Embryonic facial prominence (tissue), 1 donor: ENCODE measurements at regions not wholly inside any gene's neighbourhood (a gene's known extent, or its start where the extent isn't known, plus 50 kb on each side); places are given as distances from the start of the nearest gene placed in this dataset.

Experiments used
- DNase-seq: peaks from one replicate; pipeline ENCODE4 v3.0.0-alpha.2; 2016; ENCODE audit errors: extremely low spot score

GRCh38 chr2:239715606-239716005 is 309.5 kb downstream of the NDUFA10 start:
- no peak for DNase-seq

DNA sequence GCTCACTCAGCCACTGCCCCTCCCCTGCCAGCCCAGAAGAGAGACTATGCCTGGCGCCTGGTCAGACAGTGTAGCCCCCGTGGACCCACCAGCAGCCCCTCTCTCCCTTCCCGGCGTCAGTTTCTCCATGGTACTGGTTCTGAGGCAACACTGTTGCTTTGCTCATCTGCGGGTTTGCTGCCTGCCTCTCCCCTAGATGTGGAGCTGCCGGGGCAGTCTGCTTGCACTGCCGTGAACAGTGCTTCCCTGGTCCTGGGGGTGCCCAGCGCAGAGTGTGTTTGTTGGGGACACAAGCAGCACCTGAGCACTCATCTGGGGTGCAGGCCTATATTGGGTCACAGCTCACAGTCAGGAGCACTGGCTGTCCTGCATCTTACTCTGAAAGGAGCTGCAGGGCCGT is 309.9 kb downstream of the NDUFA10 start:
- no peak for DNase-seq

DNA sequence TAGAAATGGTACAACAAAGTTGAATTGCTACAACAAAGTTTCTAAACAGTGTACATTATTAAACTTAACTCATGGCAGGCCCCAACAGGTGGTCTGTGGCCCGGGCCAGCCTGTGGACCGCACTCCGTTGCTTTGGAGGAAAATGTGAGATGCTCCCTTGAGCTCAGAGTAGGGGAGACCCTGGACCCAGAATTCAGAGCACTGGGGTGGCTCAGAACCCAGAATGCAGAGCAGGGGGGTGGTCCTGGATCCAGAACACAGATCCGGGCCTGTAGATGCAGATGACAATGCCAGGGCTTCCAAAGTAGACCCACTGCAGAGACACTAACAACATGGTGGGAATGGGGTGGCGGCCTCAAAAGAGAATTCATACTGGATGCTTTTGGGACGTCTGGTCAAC is 311.0 kb downstream of the NDUFA10 start:
- DNase-seq = no peak

GRCh38 chr2:239712755-239713154 is 311.9 kb upstream of the HDAC4 start:
- DNase-seq = no peak

DNA sequence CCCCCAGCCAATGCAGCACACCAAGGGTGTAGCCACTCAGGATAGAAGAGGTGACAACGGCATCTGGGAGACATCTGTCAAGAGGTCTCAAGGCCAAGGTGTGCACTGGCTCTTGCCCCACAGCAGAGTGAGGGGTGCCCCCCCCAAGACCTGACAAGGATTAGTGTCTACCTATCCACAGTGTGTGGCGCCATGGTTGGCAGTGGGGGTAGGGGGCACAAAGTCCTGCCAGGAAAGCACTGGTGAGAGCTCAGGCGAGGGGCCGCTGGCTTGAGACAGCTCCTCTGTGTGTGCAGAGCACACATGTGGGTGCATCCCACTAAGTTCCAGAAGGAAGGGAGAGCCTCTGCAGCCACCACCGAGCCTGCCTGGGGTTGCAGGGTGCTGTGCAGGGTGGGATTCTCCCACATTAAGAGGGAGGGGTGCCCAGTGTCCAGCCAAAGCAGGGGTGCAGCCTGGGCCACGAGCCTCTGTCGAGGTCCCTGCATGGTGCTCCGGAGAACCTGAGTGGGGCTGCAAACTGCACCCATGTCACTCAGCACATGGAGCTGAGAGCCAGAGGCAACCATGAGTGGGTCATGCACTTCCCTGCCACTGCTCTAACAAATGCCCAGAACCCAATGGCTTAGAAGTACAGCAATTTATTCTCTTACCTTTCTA is 311.2 kb upstream of the HDAC4 start:
- no peak for DNase-seq

DNA sequence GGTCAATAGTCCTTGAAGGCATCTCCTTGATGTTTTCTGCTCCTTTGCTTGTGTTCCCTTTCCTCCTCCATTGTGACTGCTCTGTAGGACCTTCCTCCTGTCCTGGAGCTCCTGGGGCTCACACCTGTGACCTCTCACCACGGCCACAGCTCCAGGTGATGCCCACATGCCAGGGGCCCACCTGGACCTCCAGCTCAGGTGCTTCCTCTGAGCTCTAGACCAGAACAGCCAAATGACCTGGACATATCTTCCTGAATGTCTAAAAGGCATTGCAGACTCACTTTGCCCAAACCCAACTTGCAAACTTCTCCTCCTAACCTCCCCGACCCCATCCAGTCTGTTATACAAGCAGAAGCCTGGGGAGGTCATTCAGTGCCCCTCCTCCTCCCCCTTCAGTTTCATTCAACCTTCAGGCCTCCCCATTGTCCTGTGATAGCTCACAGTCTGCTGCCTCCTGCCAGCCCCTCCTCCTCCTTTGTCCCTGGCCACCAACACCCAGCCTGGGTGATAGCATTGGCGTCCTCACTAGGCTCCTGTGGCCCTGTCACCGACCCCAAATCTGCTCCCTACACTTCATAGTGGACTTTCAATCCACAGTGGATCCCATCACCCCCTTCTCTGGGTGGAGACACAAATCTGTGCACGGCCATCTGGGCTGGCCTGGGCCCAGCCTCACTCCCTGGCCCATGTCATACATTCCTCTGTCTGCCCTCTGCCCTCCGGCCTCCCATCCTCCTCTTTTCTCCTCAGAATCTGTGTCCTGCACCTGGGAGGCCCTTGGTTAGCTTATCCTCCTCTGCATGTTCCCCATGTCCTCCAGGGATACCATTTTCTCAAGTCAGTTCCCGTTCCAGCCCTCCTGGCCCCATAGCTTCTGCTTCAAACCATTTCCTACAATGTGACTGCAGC is 310.4 kb upstream of the HDAC4 start:
- DNase-seq = no peak

DNA sequence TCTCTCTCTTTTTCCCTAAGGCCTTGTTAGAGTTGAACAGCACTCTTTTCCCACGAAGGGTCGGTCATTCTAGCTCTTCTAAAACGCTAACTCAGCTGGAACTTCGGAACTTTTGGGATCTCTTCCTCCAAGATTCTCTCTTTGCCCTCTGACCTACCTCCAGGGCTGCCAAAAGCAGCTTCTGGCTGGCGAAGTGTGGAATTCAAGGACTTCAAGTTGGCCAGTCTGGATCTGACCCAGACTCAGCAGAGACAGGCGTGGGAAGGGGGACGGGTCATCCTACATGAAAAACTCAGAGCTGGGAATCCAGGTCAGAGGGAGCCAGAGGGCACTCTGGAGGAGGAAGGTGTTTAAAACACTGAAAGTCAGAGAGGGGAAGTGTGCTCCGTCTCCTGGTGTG is 305.5 kb upstream of the HDAC4 start:
- no peak for DNase-seq

DNA sequence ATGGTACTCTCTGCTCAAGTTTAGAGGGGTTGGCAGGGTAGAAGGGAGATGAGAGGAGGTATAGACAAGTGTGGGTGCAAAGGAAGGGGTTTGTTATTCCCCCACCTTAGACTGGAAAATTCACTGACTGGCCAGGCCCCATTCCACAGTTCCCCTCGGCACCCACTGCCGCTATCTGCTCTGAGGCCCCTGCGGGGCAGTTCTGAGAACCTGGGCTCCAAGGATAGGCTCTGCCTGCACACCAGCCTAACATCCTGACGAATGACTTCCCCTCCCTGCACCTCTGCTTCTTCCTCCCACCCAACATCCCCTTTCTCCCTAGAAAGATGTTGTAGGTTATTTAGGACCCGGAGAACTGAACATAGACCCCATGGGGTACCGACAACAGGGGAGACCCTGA is 303.9 kb upstream of the HDAC4 start:
- no peak for DNase-seq

GRCh38 chr2:239703834-239704233 is 303.0 kb upstream of the HDAC4 start:
- no peak for DNase-seq

- no peak for DNase-seq
Measured at GRCh38 chr2:239700686-239701345, 300.0 kb upstream of the HDAC4 start.

DNA sequence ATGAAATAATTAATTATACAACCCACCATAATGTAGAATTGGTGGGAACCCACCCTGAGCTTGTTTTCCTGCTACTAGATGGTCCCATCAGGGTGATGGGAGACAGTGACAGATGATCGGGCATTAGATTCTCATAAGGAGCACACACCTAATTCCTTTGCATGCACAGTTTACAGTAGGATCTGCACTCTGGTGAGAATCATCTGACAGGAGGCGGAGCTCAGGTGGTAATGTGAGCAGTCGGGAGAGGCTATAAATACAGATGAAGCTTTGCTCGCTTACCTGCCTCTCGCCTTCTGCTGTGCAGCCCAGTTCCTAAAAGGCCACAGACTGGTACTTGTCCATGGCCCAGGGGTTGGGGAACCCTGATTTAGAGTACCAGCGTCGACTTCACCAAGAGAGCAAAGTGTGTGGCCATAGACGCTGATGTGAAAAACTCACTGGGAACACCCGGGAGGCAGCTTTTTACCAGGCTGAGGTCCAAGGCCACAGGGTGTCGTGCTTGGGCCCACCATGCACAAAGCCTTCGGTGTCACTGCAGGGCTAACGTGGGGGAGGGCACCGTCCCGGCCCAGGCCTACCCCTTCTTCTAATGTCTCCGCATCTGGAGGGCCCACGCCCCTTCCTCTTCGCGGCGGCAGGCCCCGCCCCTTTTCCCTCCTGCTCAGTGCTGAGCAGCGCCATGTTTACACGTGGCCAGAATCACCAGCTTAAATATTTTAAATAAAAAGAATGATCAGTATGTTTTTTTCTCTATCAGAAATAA is 296.8 kb upstream of the HDAC4 start:
- no peak for DNase-seq

GRCh38 chr2:239696559-239697207 is 295.9 kb upstream of the HDAC4 start:
- DNase-seq = no peak

GRCh38 chr2:239695728-239696240 is 295.0 kb upstream of the HDAC4 start:
- no peak for DNase-seq

GRCh38 chr2:239695106-239695727 is 294.4 kb upstream of the HDAC4 start:
- no peak for DNase-seq

DNA sequence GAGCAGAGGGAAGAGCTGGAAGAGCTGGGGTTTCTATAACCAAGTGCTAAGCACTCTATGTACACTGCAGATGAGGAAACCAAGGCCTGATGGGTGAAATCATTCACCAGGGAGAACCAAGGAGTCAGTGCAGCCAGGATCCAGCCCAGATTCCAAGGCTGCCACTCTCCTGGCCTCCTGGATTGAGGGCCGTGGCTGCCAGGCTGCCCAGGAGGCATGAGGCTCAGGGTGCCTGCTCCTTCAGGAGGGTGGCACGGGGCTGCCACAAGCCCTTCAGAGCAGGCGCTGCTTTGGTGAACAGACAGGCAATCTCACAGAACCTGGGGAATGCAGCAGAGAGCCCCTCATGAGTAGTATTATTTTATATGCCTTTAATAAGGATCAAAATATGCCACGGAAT is 293.7 kb upstream of the HDAC4 start:
- no peak for DNase-seq

- DNase-seq = no peak
Measured at GRCh38 chr2:239693761-239694415, 293.1 kb upstream of the HDAC4 start.

DNA sequence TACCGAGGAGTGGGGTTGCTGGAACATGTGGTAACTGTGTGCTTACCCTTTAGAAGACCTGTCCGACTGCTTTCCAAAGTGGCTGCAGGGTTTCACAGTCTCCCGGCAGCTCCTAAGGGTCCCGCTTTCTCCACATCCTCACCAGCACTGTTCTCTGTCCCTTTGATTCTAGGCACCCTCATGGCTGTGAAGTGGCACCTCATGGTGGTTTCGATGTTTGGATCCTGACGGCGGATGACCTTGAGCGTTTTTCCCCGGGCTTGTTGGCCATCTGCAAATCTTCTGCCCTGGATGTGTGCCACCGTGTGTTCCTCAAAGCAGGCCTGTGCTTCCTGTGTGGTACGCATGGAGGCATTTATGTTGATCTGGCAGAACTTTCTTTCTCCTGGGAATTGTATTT is 292.5 kb upstream of the HDAC4 start:
- no peak for DNase-seq

DNA sequence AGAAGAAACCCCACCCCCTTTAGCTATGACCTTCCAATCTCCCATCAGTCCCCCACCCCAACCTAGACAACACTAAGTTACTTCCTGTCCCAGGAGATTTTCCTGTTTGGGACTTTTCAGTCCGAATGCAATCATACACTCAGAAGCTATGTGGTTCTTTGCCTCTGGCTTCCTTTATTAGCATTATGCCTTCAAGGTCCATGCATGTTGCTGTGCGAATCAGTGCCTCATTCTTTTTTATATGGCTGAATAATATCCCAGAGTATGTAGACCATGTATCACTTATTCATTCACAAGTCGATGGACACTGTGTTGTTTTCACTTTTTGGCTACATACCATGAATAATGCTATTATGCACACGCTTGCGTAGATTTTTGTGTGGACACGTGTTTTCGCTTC is 292.1 kb upstream of the HDAC4 start:
- DNase-seq = no peak

DNA sequence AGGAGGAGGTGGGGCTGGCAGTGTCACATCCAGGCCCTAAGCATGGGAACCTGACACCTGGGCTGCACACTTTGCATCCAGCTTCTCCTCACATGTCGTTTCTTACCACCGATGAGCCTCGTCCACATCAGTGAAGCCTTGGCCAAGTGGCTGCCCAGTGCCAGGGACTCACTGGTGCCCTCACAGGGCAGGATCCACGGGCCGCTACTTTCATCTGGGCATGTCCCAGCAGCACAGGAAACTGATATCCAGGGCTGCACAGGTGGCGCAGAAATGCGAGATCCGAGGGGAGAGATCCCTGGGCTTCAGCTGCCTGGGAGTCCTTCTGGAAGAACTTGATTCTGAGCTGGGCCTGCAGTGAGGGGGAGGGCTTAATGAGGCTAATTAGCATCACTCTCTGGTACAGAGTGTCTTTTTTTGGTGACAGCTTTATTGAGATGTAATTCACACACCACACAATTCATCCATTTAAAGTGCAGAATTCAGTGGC is 291.6 kb upstream of the HDAC4 start:
- no peak for DNase-seq

DNA sequence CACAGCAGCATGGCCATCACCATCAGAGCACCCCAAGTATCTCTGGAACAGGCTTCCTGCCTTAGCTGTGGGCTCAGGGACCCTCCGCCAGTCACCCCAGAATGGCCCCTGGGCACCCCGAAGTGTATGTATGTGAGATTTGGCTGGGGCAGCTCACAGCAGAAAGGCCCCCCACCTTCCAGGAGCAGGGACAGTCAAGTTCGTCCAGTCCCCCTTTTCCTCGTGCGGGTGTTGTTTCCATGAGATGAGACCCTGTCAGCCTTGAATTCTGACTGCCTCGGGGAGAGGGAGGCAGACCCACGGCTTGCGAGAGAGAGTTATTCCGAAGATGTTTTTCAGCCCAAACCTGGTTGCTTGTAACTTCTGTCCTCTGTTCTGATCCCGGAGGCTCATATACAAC is 290.9 kb upstream of the HDAC4 start:
- DNase-seq = no peak
